ENCODE measurements at regions not wholly inside any gene's neighbourhood (a gene's known extent, or its start where the extent isn't known, plus 50 kb on each side); places are given as distances from the start of the nearest gene placed in this dataset.

- no peak for TF ChIP-seq CTCF (conservative IDR thresholded peaks at IDR 0.05; ENCODE audit: low read length)
- no peak for DNase-seq (ENCODE audit: low read depth)
- H3K4me3 ChIP-seq (ENCODE audit: low read length), result no peak overlapping the region
Measured at GRCh38 chr7:49563693-49564378, 209.6 kb upstream of the VWC2 start.

- no peak for TF ChIP-seq CTCF (conservative IDR thresholded peaks at IDR 0.05; ENCODE audit: low read length)
- H3K4me3 ChIP-seq (ENCODE audit: low read length), result no peak overlapping the region
- DNase-seq (ENCODE audit: low read depth), result no peak
Measured at GRCh38 chr7:49564379-49564714, 209.1 kb upstream of the VWC2 start.

- no peak for TF ChIP-seq CTCF (conservative IDR thresholded peaks at IDR 0.05; ENCODE audit: low read length)
- no peak for DNase-seq (ENCODE audit: low read depth)
- H3K4me3 ChIP-seq (ENCODE audit: low read length), result no peak overlapping the region
Measured at GRCh38 chr7:49577576-49577975, 195.9 kb upstream of the VWC2 start.

- no peak overlapping the region for H3K4me3 ChIP-seq (ENCODE audit: low read length)
- DNase-seq (ENCODE audit: low read depth), result no peak
Measured at GRCh38 chr7:49579408-49579807, 194.0 kb upstream of the VWC2 start.

GRCh38 chr7:49580000-49580399, 193.4 kb upstream of the VWC2 start:
- no peak for DNase-seq (ENCODE audit: low read depth)
- no peak for TF ChIP-seq CTCF (conservative IDR thresholded peaks at IDR 0.05; ENCODE audit: low read length)
- no peak overlapping the region for H3K4me3 ChIP-seq (ENCODE audit: low read length)

More at GRCh38 chr7:49579408-49579807, 194.0 kb upstream of the VWC2 start:
- no peak for TF ChIP-seq CTCF (conservative IDR thresholded peaks at IDR 0.05; ENCODE audit: low read length)

GRCh38 chr7:49580761-49581160, 192.7 kb upstream of the VWC2 start:
- no peak for TF ChIP-seq CTCF (conservative IDR thresholded peaks at IDR 0.05; ENCODE audit: low read length)
- no peak overlapping the region for H3K4me3 ChIP-seq (ENCODE audit: low read length)
- no peak for DNase-seq (ENCODE audit: low read depth)

- no peak overlapping the region for H3K4me3 ChIP-seq (ENCODE audit: low read length)
- TF ChIP-seq CTCF (conservative IDR thresholded peaks at IDR 0.05; ENCODE audit: low read length), result no peak
- no peak for DNase-seq (ENCODE audit: low read depth)
Measured at GRCh38 chr7:49583440-49583839, 190.0 kb upstream of the VWC2 start.

All from AG10803 (cell line).